Endothelial cell of umbilical vein (primary cell): ENCODE measurements at regions not wholly inside any gene's neighbourhood (a gene's known extent, or its start where the extent isn't known, plus 50 kb on each side); places are given as distances from the start of the nearest gene placed in this dataset.

Experiments used
- BruUV-seq: library from RNA; stranded (reverse); fragments of 400-500 nt; replicated peaks from 2 replicates; lab custom pipeline; 2021; lab: Mats Ljungman, UMichigan
- CTCF ChIA-PET: fragments of 300-600, 350-600 bp; sonication (Branson Sonifier 250); formaldehyde crosslinking; loops from one replicate; lab custom pipeline; 2021; ENCODE audit warnings: antibody characterized with exemption, inconsistent platforms; lab: Charles Lee
- POLR2A ChIA-PET: fragments of 300-600, 350-600 bp; sonication (Branson Sonifier 250); formaldehyde crosslinking; loops from one replicate; lab custom pipeline; 2021; ENCODE audit warnings: antibody characterized with exemption, inconsistent platforms; lab: Charles Lee
- DNase-seq: peaks from one replicate; pipeline ENCODE4 v3.0.0-alpha.2; 2011; ENCODE audit warnings: low read depth, low spot score
- FAIRE-seq: peaks from 2 replicates; lab custom pipeline; 2011; peaks lifted over from hg19 to GRCh38; lab: Jason Lieb, UNC
- H2AFZ ChIP-seq: 2 replicates; pipeline ENCODE4 v1.6.0; 2012; ENCODE audit warnings: low read depth, low read length, control low read depth, inconsistent platforms
- H3K27ac ChIP-seq: 2 replicates; pipeline ENCODE4 v1.5.1; 2011; ENCODE audit warnings: low read depth, mild to moderate bottlenecking, control low read depth, low read length, moderate library complexity; ENCODE audit not compliant: insufficient read depth
- H3K27me3 ChIP-seq, 2 experiments: 2 replicates each; pipeline versions ENCODE4 v1.6.0 to v1.6.1; 2011; ENCODE audit warnings: low read length in 2 of 2, mixed read lengths in 1 of 2; ENCODE audit not compliant: control insufficient read depth in 2 of 2, insufficient read depth in 2 of 2
- H3K36me3 ChIP-seq, 2 experiments: 2 replicates in 1 of 2; 3 replicates in 1 of 2; pipeline ENCODE4 v1.5.1; 2011; ENCODE audit warnings: low read length in 2 of 2, mild to moderate bottlenecking in 1 of 2, moderate library complexity in 1 of 2; ENCODE audit not compliant: control insufficient read depth in 2 of 2, insufficient read depth in 2 of 2; ENCODE audit errors: extremely low read depth in 1 of 2
- H3K4me1 ChIP-seq: 3 replicates; pipeline ENCODE4 v1.5.1; 2011; ENCODE audit warnings: mild to moderate bottlenecking, low read length; ENCODE audit not compliant: control insufficient read depth, insufficient read depth; ENCODE audit errors: extremely low read depth
- H3K4me2 ChIP-seq: 2 replicates; pipeline ENCODE4 v1.6.1; 2011; ENCODE audit warnings: low read length, control low read depth, mixed read lengths; ENCODE audit not compliant: insufficient read depth
- H3K4me3 ChIP-seq, 3 experiments: fragments of 200-600 bp in 1 of 3; sonication (generic), shearing (Covaris generic) in 1 of 3; replicated peaks in 1 of 3; 2 replicates each; pipeline ENCODE4 v1.5.1; 2011 to 2016; ENCODE audit warnings: control low read depth in 3 of 3, low read length in 3 of 3, mild to moderate bottlenecking in 2 of 3, inconsistent platforms in 1 of 3, low read depth in 1 of 3, moderate library complexity in 1 of 3; ENCODE audit not compliant: insufficient read depth in 1 of 3
- H3K79me2 ChIP-seq: 2 replicates; pipeline ENCODE4 v1.6.0; 2012; ENCODE audit warnings: low read length, inconsistent platforms; ENCODE audit not compliant: control insufficient read depth, insufficient read depth
- H3K9ac ChIP-seq: replicated peaks from 2 replicates; pipeline ENCODE3; 2011; ENCODE audit warnings: low read length, control low read depth; ENCODE audit not compliant: insufficient read depth; ENCODE audit errors: extremely low read depth
- H3K9me1 ChIP-seq: replicated peaks from 3 replicates; pipeline ENCODE4 v1.6.0; 2011; ENCODE audit warnings: mild to moderate bottlenecking, low read length; ENCODE audit not compliant: control insufficient read depth, insufficient read depth; ENCODE audit errors: extremely low read depth
- H3K9me3 ChIP-seq: replicated peaks from 2 replicates; pipeline ENCODE4 v1.5.1; 2012; ENCODE audit warnings: low read length, inconsistent platforms; ENCODE audit not compliant: control insufficient read depth, insufficient read depth
- H4K20me1 ChIP-seq: replicated peaks from 2 replicates; pipeline ENCODE3; 2011; ENCODE audit warnings: mild to moderate bottlenecking, low read length; ENCODE audit not compliant: control insufficient read depth, insufficient read depth; ENCODE audit errors: extremely low read depth
- EZH2 ChIP-seq: IDR thresholded peaks from 2 replicates; pipeline ENCODE4 v1.6.1; 2012; ENCODE audit warnings: borderline replicate concordance, low read depth, mild to moderate bottlenecking, moderate library complexity, low read length, inconsistent platforms; ENCODE audit not compliant: severe bottlenecking
- FOS ChIP-seq: IDR thresholded peaks from 2 replicates; pipeline ENCODE4 v1.6.1; 2011; ENCODE audit warnings: mild to moderate bottlenecking, low read length, moderate library complexity, borderline replicate concordance; ENCODE audit not compliant: insufficient read depth
- GATA2 ChIP-seq: IDR thresholded peaks from 2 replicates; pipeline ENCODE4 v1.7.0; 2011; ENCODE audit warnings: low read depth, mild to moderate bottlenecking, moderate library complexity, mixed read lengths, low read length; ENCODE audit not compliant: insufficient read length, insufficient read depth
- JUN ChIP-seq: IDR thresholded peaks from 2 replicates; pipeline ENCODE4 v1.6.1; 2011; ENCODE audit warnings: borderline replicate concordance, low read depth; ENCODE audit not compliant: insufficient read length, insufficient read depth
- MYC ChIP-seq: IDR thresholded peaks from one replicate; pipeline ENCODE4 v1.6.1; 2011; ENCODE audit warnings: mild to moderate bottlenecking, low read depth, low read length
- POLR2A ChIP-seq: IDR thresholded peaks from 2 replicates; pipeline ENCODE4 v1.6.1; 2012; ENCODE audit warnings: low read depth, mild to moderate bottlenecking, control low read depth, low read length
- POLR2AphosphoS5 ChIP-seq: IDR thresholded peaks from 2 replicates; pipeline ENCODE4 v1.6.1; 2012; ENCODE audit warnings: low read depth, mild to moderate bottlenecking, control low read depth, low read length, moderate library complexity; ENCODE audit not compliant: insufficient read depth
- dilution Hi-C: fragments of 300-500 bp; cut with MboI; formaldehyde crosslinking; loops from one replicate; pipeline ENCODE4 v1.15.0; 2019; ENCODE audit warnings: low sequenced_read_pairs; ENCODE audit not compliant: extremely low pct_ligation_motif_present
- intact Hi-C: fragments of 100-400 bp; cut with micrococcal nuclease; formaldehyde crosslinking; loops from one replicate; pipeline ENCODE4 v1.10.0; 2022
- TF ChIP-seq, protein P1 (sequence below), 2 donors: IDR thresholded peaks; 1 replicate in 1 of 2; 2 replicates in 1 of 2; pipeline ENCODE4 v1.5.1; 2011; ENCODE audit warnings: low read length in 2 of 2, mild to moderate bottlenecking in 2 of 2, moderate library complexity in 2 of 2, control low read depth in 1 of 2, inconsistent platforms in 1 of 2, low read depth in 1 of 2; ENCODE audit not compliant: insufficient read depth in 1 of 2; ENCODE audit errors: extremely low read depth in 1 of 2
- TF ChIP-seq, protein P2 (sequence below): IDR thresholded peaks from 2 replicates; pipeline ENCODE4 v1.6.1; 2011; ENCODE audit not compliant: insufficient read depth, insufficient read length

DNA sequence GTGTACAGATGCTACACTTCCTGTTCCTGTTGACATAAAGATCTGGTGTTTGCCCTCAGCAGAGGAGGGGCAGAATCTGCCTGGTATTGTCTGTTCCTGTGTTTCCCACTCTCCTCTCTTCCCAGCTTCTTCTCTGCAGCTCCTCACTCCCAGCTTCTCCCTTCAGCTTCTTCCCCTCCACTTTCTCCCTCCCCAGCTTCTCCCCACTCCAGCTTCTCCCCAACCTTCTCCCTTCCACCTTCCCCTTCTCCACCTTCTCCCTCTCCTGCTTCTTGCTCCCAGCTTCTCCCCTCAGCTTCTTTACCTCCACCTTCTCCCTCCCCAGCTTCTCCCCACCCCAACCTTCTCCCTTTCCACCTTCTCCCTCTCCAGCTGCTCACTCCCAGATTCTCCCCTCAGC, 148.9 kb upstream of the IRX2 start:
- ChIA-PET CTCF (no interaction called here), POLR2A (no interaction called here)
- intact Hi-C loops, result no loop called here
- H3K4me2 ChIP-seq, result no peak overlapping the region
- no peaks in the 10 kb centered on the region for H3K9me1 ChIP-seq
- DNase-seq (no peak), FAIRE-seq (no peak)
- H3K9ac ChIP-seq, result no peak overlapping the region
- no peaks in the 10 kb centered on the region for H3K27me3 ChIP-seq
- H3K9me3 ChIP-seq, result peaks cover 16% of the 10 kb centered on the region
- H3K79me2 ChIP-seq, result no peaks in the 10 kb centered on the region
- H3K27ac ChIP-seq, result no peak overlapping the region
- H3K4me3 ChIP-seq, result no peak overlapping the region
- no peaks in the 10 kb centered on the region for H3K4me1 ChIP-seq
- dilution Hi-C loops, result no loop called here
- no TSS peak for BruUV-seq
- no peaks in the 10 kb centered on the region for H3K36me3 ChIP-seq
- H4K20me1 ChIP-seq, result no peaks in the 10 kb centered on the region
- TF ChIP-seq, protein P1, sequence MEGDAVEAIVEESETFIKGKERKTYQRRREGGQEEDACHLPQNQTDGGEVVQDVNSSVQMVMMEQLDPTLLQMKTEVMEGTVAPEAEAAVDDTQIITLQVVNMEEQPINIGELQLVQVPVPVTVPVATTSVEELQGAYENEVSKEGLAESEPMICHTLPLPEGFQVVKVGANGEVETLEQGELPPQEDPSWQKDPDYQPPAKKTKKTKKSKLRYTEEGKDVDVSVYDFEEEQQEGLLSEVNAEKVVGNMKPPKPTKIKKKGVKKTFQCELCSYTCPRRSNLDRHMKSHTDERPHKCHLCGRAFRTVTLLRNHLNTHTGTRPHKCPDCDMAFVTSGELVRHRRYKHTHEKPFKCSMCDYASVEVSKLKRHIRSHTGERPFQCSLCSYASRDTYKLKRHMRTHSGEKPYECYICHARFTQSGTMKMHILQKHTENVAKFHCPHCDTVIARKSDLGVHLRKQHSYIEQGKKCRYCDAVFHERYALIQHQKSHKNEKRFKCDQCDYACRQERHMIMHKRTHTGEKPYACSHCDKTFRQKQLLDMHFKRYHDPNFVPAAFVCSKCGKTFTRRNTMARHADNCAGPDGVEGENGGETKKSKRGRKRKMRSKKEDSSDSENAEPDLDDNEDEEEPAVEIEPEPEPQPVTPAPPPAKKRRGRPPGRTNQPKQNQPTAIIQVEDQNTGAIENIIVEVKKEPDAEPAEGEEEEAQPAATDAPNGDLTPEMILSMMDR (IDR thresholded peaks at IDR 0.05; ENCODE audit: extremely low read depth in 1 of 2, insufficient read depth in 1 of 2, low read depth in 1 of 2, low read length in 2 of 2), result no peak
- TF ChIP-seq POLR2AphosphoS5, result no peak
- no peak for TF ChIP-seq GATA2
- TF ChIP-seq FOS, result no peak
- no peak for TF ChIP-seq POLR2A
- no peak overlapping the region for H2AFZ ChIP-seq

DNA sequence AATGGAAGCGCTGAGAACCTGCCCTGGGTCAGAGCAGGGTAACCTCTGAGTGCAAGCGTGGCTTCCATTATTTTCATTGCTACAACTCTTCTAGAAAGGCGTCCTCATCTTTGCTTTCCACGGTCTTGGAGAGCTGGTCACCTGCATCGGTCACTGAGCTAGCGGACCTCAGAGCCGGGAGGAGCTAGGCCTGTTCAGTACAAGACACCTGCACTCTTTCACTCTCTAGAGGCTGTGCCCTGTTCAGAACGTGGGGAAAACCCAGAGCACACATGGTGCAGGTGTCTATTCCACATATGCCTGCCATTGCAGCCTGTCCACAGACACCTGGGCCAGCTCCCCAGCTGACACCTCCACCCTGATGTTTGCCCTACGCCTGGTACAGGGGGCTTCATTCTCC, 147.8 kb upstream of the IRX2 start:
- intact Hi-C loops (no loop called here), dilution Hi-C loops (no loop called here)
- ChIA-PET POLR2A (no interaction called here), CTCF (no interaction called here)
- Histone ChIP-seq H3K27me3 (no peaks in the 10 kb centered on the region), H3K9me3 (peaks cover 16% of the 10 kb centered on the region), H3K9ac (no peak overlapping the region), H4K20me1 (no peaks in the 10 kb centered on the region), H3K9me1 (no peaks in the 10 kb centered on the region), H3K4me3 (no peak overlapping the region), H3K4me2 (no peak overlapping the region), H3K27ac (no peak overlapping the region), H3K4me1 (no peaks in the 10 kb centered on the region), H3K36me3 (no peaks in the 10 kb centered on the region), H2AFZ (no peak overlapping the region), H3K79me2 (no peaks in the 10 kb centered on the region)
- no TSS peak for BruUV-seq
- no peak for DNase-seq
- TF ChIP-seq GATA2 (no peak), MYC (no peak), POLR2AphosphoS5 (no peak), EZH2 (no peak), FOS (no peak), POLR2A (no peak), JUN (no peak)
- TF ChIP-seq, protein P1 (IDR thresholded peaks at IDR 0.05; ENCODE audit: extremely low read depth in 1 of 2, insufficient read depth in 1 of 2, low read depth in 1 of 2, low read length in 2 of 2), result no peak
- TF ChIP-seq, protein P2, sequence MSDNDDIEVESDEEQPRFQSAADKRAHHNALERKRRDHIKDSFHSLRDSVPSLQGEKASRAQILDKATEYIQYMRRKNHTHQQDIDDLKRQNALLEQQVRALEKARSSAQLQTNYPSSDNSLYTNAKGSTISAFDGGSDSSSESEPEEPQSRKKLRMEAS, result no peak
- FAIRE-seq, result no peak
